ENCODE measurements at regions not wholly inside any gene's neighbourhood (a gene's known extent, or its start where the extent isn't known, plus 50 kb on each side); places are given as distances from the start of the nearest gene placed in this dataset.

GRCh38 chr16:54525104-54525503 lies 238.5 kb upstream of the IRX3 start:
- no peak for TF ChIP-seq POLR2A (IDR thresholded peaks at IDR 0.05; ENCODE audit: low read depth)
- no peak for TF ChIP-seq CTCF (IDR thresholded peaks at IDR 0.05)
- TF ChIP-seq POLR2AphosphoS5 (IDR thresholded peaks at IDR 0.05), result no peak
- no peak for TF ChIP-seq EP300 (IDR thresholded peaks at IDR 0.05)
